MM.1S (cell line): ENCODE measurements at regions not wholly inside any gene's neighbourhood (a gene's known extent, or its start where the extent isn't known, plus 50 kb on each side); places are given as distances from the start of the nearest gene placed in this dataset.

Experiments used
- DNase-seq: peaks from one replicate; pipeline ENCODE4 v3.0.0-alpha.2; 2015
- H2AFZ ChIP-seq: fragments of 300-600 bp; sonication (generic); 2 replicates; pipeline ENCODE4 v1.6.0; 2016; ENCODE audit warnings: antibody characterized with exemption, low read length
- H3F3A ChIP-seq: fragments of 300-600 bp; sonication (generic); 2 replicates; pipeline ENCODE4 v1.6.1; 2016; ENCODE audit warnings: mild to moderate bottlenecking, antibody characterized with exemption, low read length, moderate library complexity, mixed read lengths; ENCODE audit not compliant: insufficient read depth
- H3K27ac ChIP-seq: fragments of 300-600 bp; sonication (generic); 2 replicates; pipeline ENCODE4 v1.5.1; 2016; ENCODE audit warnings: mild to moderate bottlenecking, low read length
- H3K27me3 ChIP-seq: fragments of 300-600 bp; sonication (generic); replicated peaks from 2 replicates; pipeline ENCODE4 v1.6.0; 2016; ENCODE audit warnings: low read length; ENCODE audit not compliant: insufficient read depth
- H3K36me3 ChIP-seq: fragments of 300-600 bp; sonication (generic); replicated peaks from 2 replicates; pipeline ENCODE4 v1.6.1; 2016; ENCODE audit warnings: mild to moderate bottlenecking, low read length, mixed read lengths; ENCODE audit not compliant: insufficient read depth
- H3K4me1 ChIP-seq: fragments of 300-600 bp; sonication (generic); 2 replicates; pipeline ENCODE4 v1.6.1; 2016; ENCODE audit warnings: low read length, mixed read lengths
- H3K4me2 ChIP-seq: fragments of 300-600 bp; sonication (generic); 2 replicates; pipeline ENCODE4 v1.6.0; 2016; ENCODE audit warnings: low read depth, low read length
- H3K4me3 ChIP-seq: fragments of 300-600 bp; sonication (generic); 2 replicates; pipeline ENCODE4 v1.5.1; 2016; ENCODE audit warnings: low read length, mixed read lengths
- H3K79me2 ChIP-seq: fragments of 300-600 bp; sonication (generic); 2 replicates; pipeline ENCODE4 v1.6.1; 2016; ENCODE audit warnings: mixed run types, low read length, mixed read lengths
- H3K9ac ChIP-seq: fragments of 300-600 bp; sonication (generic); 2 replicates; pipeline ENCODE4 v1.6.1; 2016; ENCODE audit warnings: low read length, mixed read lengths
- H3K9me2 ChIP-seq: fragments of 300-600 bp; sonication (generic); replicated peaks from 2 replicates; pipeline ENCODE4 v1.6.1; 2016; ENCODE audit warnings: mild to moderate bottlenecking, low read length, mixed read lengths; ENCODE audit not compliant: insufficient read depth
- H3K9me3 ChIP-seq: fragments of 300-600 bp; sonication (generic); replicated peaks from 2 replicates; pipeline ENCODE4 v1.6.1; 2016; ENCODE audit warnings: mild to moderate bottlenecking, low read length, mixed read lengths; ENCODE audit not compliant: insufficient read depth
- H4K20me1 ChIP-seq: fragments of 300-600 bp; sonication (generic); 2 replicates; pipeline ENCODE4 v1.6.1; 2016; ENCODE audit warnings: mild to moderate bottlenecking, low read length, moderate library complexity, mixed read lengths; ENCODE audit not compliant: insufficient read depth
- CTCF ChIP-seq: fragments of 300-600 bp; sonication (generic); IDR thresholded peaks from 2 replicates; pipeline ENCODE4 v1.5.1; 2016; ENCODE audit warnings: antibody characterized with exemption, low read length, mixed read lengths
- EZH2 ChIP-seq: fragments of 300-600 bp; sonication (generic); optimal IDR thresholded peaks from 2 replicates; pipeline ENCODE3; 2017; ENCODE audit warnings: low read depth, mild to moderate bottlenecking, antibody characterized with exemption, low read length, mixed read lengths
- EZH2phosphoT487 ChIP-seq: fragments of 300-600 bp; sonication (generic); IDR thresholded peaks from 2 replicates; pipeline ENCODE4 v1.6.1; 2018; ENCODE audit warnings: antibody characterized with exemption, low read length

DNA sequence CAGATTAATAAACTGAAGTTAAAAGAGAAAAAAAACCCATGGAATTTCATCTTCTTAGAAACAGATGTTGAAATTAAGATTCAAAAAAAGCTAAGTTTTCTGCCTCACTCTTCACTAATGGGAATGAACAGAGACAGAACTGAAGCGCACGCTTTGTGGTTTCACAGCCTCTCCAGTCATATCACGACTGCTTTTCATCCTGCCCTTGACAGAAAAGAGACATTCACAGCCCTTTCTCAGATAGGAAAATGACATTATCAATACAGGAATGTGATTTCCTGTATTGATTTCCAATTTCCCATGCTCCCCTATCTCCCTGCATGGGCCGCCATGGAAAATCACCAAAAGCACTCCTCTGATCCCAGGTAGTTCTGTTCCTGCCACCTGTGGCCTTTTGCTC lies 108.2 kb downstream of the PFKFB3 start:
- no peak overlapping the region for H3K4me2 ChIP-seq
- no peaks in the 10 kb centered on the region for H3K79me2 ChIP-seq
- no peaks in the 10 kb centered on the region for H4K20me1 ChIP-seq
- no peak overlapping the region for H2AFZ ChIP-seq
- no peaks in the 10 kb centered on the region for H3K9me2 ChIP-seq
- H3K36me3 ChIP-seq = no peaks in the 10 kb centered on the region
- no peaks in the 10 kb centered on the region for H3F3A ChIP-seq
- DNase-seq = no peak
- H3K4me3 ChIP-seq = no peak overlapping the region
- no peaks in the 10 kb centered on the region for H3K9me3 ChIP-seq
- H3K27me3 ChIP-seq = no peaks in the 10 kb centered on the region
- no peak overlapping the region for H3K9ac ChIP-seq
- no peak overlapping the region for H3K27ac ChIP-seq
- TF ChIP-seq EZH2phosphoT487 (no peak), EZH2 (no peak), CTCF (no peak)
- H3K4me1 ChIP-seq = no peaks in the 10 kb centered on the region

DNA sequence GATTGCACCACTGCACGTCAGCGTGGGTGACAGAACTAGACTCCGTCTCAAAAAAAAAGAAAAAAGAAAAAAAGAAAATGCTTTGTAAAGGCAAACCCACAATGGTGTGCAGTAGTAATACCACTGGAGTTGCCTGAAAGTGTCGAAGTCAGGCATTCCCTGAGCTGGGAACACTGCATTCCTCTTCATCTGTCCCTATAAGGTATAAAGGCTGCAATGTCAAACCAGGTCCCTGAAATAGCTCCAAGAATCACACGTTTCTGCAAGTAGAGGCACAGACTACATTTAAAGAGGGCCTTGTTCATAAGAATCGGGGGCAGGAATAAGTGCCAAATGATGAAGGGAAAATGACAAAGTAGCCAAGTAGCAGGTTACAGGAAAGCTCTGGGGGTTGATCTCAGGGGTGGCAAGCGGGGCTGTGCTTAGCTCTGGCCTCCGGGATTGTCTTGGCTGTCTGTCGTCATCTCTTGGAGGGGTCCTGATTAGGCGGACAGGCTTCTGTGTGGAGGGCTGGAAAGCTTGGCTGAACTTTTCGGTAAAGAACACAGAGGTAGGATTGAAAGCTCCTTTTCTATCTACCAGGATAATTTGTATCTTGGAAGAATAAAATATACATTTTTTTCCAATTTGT lies 109.1 kb downstream of the PFKFB3 start:
- no peaks in the 10 kb centered on the region for H3K9me3 ChIP-seq
- H3K27me3 ChIP-seq = no peaks in the 10 kb centered on the region
- no peaks in the 10 kb centered on the region for H3K9me2 ChIP-seq
- no peak for TF ChIP-seq CTCF
- TF ChIP-seq EZH2phosphoT487 = no peak
- TF ChIP-seq EZH2 = no peak
- no peak overlapping the region for H2AFZ ChIP-seq
- no peak overlapping the region for H3K4me2 ChIP-seq
- DNase-seq = no peak
- H3K9ac ChIP-seq = no peak overlapping the region
- H3K27ac ChIP-seq = no peak overlapping the region
- no peaks in the 10 kb centered on the region for H3K4me1 ChIP-seq
- no peaks in the 10 kb centered on the region for H3K79me2 ChIP-seq
- no peak overlapping the region for H3K4me3 ChIP-seq
- no peaks in the 10 kb centered on the region for H3K36me3 ChIP-seq
- no peaks in the 10 kb centered on the region for H3F3A ChIP-seq
- no peaks in the 10 kb centered on the region for H4K20me1 ChIP-seq

- H3K4me2 ChIP-seq = no peak overlapping the region
Measured at GRCh38 chr10:6312636-6313035, 109.9 kb downstream of the PFKFB3 start.

More at GRCh38 chr10:6312636-6313035, 109.9 kb downstream of the PFKFB3 start:
- Histone ChIP-seq H2AFZ (no peak overlapping the region), H3K79me2 (no peaks in the 10 kb centered on the region), H3K9me2 (no peaks in the 10 kb centered on the region), H3F3A (no peaks in the 10 kb centered on the region), H3K9me3 (no peaks in the 10 kb centered on the region), H3K9ac (no peak overlapping the region), H4K20me1 (no peaks in the 10 kb centered on the region), H3K4me1 (no peaks in the 10 kb centered on the region), H3K27ac (no peak overlapping the region), H3K36me3 (no peaks in the 10 kb centered on the region), H3K4me3 (no peak overlapping the region), H3K27me3 (no peaks in the 10 kb centered on the region)
- DNase-seq = no peak
- TF ChIP-seq CTCF (no peak), EZH2phosphoT487 (no peak), EZH2 (no peak)
